ENCODE measurements at regions not wholly inside any gene's neighbourhood (a gene's known extent, or its start where the extent isn't known, plus 50 kb on each side); places are given as distances from the start of the nearest gene placed in this dataset.

DNA sequence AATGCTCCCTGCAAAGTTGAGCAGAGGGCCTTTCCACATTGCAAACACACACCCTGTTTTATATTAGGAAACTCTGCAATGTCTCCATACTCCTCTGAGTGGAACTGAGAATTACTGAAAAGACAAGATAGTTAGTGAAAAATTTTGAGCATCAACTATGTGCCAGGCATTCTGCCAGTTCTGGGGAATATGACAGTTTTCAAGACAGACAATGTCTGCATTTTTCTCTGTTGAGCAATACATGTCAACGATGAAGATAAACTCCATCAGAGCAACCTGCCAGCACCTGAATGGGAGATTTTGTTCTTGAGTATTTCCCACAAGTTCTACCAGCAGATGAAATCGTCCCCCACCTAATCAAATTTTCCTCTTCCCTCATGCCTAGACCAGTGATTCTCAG lies 203.4 kb upstream of the BMPER start:
- no peak for DNase-seq

DNA sequence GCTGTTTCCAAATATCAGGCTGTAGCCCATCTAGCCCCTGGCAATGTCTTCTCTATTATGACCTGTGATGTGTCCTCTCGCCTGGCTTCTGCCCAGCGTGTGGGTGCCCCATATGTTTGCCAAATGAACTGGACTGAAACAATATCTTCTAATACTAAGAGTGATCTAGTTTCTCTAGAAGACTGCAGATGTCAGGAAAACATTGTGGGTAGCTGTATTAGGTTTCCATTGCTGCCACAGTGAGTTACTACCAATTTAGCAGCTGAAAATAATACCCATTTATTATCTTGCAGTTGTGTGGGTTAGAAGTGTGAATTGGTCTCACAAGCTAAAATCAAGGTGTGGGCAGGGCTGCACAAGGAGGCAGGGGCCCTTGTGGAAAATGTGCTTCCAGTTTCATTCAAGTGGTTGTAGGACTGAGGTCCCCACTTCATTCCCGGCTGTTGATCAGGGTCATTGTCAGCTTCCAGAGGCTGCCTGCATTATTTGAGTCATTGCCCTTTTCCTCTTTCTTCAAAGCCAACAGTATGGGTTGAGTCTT lies 202.8 kb upstream of the BMPER start:
- DNase-seq = no peak

DNA sequence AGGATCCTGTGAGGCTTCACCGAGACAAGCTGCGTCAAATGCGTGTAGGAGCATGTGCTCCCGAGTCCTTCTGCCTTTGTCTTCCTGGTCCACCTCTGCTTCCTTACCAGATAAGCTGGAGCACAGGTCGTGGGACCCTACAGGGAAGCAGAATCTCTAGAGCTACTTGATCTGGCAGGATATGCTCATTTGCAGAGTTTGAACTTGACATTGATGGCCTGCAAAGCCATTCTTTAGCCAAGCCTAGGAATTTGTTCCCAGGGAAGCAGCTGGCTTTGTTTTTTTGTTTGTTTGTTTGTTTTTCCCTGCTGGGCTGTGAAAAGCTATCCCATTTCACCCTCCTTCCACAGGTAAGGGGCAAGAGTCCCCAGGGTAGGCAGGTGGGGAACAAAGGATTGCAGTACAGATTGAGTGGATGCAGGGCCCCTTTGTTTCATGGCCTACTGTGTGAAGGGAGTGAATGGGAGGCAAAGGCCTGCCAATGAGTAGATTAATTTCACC lies 200.0 kb upstream of the BMPER start:
- DNase-seq = no peak

DNA sequence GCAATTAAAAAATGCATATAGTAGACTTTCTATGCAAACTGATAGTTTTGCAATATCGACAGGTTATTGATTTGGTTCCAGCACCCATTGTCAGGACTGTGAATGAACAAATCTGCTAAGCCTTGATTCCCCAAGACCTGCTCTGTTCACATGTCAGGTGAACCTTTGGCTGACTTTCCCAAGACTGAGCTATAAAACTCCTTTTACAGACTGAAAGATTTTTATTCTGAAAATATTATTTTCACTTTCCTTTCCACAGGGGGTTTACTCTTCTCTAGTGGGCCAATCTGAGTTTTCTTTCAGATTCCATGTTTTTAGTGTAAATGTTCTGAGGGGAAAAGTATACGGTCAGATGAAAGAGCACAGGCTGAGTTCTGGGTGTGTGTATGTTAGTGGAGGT lies 199.2 kb upstream of the BMPER start:
- DNase-seq = no peak

DNA sequence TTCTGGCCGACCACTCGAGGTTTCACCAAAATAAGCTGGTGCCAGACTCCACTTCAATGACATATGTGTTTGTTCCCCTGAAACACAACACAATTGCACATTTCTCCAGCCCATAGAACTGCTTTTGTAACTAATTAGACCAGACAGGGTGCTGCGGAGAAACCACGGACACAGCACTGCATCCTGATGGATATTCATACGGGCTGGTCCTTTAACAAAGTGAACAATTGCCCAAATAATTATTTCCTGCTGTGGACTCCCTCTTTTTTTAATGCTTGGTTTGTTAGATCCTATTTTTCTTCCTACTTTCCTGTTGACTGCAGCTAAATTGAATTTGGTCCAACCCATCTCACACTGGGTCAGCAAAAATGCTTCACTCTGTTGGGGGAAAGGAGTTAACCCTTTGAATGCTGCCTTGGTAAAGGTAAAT lies 198.6 kb upstream of the BMPER start:
- DNase-seq = no peak

DNA sequence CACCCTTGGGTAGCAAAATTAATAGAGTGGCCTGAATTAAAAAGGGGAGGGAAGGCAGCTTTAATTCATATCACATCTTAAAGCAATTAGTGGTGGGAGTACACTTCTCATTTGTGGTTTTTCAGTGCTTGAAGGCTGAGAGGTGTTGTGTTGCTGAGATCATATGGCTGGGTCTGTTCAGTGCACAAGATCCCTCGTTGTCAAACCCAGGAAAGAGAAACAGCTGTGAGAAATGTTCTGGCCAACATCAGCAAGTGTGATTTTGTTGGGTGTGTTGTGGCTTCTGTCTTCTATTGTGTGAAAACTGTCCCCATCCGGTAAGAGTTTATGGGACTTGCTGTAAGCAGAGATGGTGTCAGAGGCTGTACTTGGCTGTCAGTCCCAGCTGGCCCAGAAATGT lies 197.9 kb upstream of the BMPER start:
- DNase-seq = no peak

DNA sequence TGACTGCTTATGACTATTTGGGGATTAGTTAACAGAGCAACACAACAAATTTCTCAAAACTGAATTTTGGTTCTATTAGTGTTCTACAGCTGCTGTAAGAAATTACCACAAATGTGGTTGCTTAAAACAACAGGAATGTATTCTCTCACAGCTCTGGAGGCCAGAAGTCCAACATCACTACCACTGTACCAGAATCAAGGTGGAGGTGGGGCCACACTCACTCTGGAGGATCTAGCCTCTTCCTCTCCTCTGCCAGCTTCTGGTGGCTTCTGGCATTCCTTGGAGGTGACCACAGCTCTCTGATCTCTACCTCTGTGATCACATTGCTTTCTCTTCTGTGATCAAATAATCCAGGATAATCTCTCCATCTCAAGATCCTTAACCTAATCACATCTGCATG lies 194.7 kb upstream of the BMPER start:
- DNase-seq = no peak

DNA sequence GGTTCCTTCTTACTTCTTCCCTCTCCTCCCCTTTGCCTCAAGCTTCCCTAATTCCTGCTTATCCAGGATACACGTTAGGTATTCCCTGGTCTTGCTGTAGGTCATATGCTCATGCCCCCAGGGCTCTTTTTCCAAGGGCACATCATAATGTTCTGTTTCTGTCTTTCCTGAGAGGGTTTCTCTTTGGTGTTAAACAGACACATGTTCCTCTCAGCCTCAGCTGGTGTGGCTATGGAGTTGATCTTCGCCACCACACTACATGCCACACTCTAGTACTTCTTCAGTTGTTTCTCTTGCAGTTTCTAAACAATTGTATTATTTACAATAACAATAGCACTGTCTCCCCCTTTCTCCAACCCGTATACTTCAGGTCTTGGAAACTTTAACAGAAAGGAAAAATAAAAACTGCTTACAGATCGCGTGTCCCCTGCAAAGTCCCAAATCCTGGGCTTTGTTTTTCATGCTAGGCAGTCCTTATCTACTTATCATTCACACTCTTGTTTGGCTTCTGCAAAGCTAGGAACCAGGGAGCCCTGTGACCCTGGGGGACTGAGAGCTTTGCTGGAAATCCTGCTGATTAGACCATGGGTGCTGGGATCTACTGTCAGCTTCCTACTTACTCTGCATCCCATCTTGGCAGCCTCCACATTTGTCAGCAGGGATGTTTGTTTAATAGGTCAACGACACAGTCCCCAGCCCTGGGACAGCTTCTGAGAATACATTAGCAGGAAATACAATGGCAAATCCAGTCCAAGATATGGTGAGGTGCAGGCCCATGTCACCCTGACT lies 193.9 kb upstream of the BMPER start:
- no peak for DNase-seq

DNA sequence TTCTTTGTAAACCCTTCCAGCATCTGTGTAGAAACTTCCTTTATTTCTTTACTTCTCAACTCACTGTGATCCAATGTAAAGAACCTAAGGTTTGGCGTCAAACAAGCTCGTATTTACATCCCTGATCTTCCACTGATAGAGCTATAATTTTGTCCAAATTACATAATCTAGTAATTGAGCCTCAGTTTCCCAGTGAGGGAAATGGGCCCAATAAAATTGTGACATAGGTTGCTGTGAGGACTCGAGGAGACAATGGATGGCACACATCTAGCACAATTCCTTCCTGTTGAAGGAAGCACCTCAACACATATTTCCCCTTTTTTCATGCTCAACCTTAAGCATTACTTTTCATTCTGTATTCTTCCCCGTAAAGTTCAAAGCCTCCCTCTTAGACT lies 193.3 kb upstream of the BMPER start:
- DNase-seq = no peak

DNA sequence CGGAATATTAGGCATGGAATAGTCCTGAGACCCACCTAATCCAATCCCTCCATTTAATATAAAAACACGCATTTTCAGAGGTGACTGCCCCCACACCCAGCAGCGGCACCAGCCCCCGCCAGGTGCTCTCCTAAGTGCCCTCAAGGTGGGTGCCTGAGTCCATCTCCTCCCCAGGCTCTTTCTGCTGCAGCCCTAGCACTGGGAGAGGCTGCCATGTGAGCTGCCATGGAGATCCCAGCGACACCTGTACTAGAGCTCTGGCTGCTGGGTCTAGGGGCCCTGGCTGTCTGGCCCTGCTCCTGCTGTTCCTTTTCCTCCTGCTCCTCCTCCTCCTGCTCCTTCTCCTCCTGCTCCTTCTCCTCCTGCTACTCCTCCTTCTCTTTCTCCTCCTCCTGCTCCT lies 191.1 kb upstream of the BMPER start:
- DNase-seq = no peak

DNA sequence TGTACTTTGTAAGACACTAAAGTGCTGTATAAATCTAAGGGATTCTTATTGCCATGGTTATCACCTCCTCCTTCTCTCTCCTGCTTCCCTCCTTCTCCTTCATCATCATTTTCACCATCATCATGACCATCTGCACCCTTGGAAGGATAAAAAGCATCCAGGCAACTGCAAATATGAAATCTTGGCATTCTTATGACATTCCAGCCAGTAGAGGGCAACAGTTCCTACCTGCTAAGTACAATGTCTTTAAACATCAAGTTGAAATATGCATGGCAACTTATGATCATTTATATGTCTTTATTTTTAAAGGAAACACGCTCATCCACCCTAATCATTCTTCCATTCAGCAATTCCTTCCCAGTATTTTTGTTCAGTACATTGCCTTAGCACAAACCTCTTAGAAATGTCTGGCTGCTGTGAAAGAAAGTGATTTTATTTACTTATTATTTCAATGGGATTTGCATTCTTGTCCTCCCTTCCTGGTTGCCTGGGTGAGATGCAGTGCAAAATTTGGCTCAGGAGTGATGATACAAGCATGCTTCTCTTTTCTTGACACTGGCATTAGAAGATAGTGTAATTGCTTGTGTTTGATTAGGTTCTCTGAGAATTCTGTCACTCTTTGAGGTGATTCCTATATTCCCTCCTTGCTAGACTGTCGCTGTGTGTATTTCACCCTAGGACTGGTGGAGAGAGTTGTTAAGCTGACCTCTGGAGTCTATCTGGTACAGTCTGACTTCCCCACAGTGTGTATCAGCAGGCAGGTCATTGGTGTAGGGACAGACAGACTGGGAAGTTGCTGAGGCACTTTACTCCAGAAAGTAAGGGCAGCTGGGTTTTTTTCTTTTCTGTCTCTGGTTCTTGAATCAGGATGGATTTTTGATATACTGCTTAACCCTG lies 188.5 kb upstream of the BMPER start:
- DNase-seq = no peak

DNA sequence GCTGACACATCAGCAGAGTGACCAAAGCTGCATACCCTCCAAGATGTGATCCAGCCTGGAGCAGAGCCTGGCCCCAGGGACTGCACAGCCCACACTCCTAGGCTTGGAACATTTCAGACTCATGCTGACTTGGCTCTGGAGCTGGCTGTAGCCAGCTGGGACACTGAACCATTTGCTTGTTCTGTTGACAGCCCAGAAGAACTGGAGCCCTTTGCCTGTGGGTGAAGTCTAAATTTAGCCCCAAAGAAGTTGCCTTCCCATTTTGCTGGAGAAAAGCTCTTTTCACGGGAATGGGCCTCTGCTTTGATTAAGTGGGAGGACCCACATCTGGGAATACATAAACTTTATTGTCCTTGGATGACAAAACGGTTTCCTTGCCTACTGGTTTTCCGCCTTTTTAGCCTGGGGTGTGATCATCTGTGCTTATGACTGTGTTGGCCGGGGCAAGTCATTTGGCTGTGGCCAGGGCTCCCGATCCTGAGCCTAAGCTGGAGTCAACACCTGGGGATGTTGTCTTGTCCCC lies 186.2 kb upstream of the BMPER start:
- no peak for DNase-seq

DNA sequence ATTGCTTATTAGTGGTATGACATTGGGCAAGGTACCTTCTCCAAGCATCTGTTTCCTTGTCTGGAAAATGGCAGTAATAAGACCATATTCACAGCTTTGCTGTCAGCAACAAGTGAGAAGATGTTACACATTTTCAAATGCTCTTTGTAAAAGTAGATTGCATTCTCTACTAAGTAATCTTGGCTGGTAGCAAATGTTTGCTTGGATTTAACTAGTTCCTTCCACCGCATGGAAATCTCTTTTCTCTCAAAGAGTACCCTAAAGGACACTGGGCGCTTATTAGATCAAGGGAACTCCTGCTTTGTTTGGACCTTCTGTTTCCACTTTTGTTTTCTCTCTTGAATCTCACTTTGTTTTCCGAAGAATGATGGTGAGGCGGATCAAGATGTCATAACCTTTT lies 185.2 kb upstream of the BMPER start:
- no peak for DNase-seq

DNA sequence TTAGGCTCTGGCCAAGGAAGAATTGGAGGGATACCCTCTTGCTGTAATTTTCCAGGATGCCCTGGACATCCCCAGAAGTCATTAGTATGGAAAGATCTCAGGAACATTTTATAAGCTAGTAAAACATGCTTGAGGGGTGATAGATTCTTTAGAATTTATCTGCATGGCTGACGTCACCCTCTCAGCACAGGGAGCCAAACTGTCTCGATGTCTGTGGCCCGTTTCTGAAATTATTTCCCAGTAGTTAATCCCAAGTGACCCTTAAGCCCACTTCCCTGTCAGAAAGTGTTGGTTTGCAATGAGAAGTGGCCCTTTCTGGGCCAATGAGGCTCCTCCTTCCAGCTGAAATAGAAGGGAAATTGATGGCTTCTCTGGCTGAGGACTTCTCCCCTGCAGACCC lies 184.5 kb upstream of the BMPER start:
- DNase-seq = no peak

DNA sequence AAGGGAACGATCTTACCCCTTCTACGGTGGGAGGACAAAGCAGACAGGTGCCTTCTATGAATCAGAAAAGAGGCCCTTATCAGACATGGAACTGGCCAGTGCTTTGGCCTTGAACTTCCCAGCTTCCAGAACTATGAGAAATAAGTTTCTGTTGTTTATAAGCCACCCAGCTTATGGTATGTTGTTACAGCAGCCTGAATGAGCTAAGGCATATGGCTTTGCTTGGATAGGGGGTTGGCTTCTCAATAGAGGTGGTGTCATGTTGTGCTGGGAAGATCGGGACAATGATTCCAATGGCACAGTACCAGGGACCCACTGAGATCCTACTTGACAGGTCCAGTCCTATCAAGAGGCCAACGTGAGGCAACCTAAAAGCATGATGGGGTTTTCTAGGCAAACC lies 183.4 kb upstream of the BMPER start:
- no peak for DNase-seq

DNA sequence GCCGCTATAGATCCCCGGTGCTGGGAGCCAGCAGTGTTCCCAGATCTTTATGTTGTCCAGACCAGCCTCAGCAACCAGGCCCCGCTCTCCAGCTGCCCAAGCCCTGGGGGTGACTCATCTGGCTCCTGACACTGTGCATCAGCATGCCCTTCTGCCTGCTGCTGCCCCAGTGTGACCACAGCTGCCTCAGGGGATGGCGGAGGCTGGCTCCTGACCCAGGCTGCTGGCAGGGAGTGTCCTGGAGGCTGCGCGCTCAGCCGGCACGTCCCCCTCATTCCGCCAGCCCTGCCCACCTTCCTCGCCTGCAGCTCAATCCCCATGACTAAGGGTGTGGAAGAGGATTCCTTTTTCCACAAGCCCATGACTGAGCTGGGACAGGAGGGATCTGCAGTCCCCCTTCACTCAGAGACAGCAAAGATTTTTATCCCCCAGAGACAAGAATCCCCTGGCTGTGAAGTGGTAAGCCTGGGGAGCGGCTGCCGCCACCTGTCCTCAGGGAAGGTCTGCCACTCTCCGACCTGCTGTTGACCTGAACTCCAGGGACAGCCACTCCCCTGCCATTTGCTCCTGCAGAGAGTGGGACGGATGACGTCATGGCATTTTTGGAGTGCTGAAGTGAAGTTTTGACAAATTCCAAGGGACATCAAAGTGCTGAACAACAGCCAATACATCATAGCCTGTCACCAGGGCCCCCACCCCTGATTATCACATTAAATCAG lies 182.8 kb upstream of the BMPER start:
- no peak for DNase-seq

DNA sequence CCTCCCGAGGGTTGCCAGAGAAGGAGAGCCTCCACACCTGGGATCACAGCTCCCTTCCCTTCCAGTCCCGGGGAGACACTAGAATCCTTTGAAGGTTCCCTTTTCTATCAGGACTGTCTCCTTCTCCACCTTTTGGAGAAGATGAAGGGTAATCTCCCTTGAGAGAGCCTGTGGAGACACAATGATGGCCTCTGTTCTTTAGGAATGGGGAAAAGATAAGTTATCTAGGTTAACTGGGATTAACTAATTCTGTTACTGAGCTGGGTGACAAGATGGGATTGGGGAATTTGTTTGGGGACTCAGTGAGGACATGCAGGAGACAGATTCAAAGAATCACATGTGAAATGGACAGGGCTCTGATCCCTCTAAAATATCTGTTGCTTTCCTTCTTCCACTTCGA lies 181.1 kb upstream of the BMPER start:
- DNase-seq = no peak

DNA sequence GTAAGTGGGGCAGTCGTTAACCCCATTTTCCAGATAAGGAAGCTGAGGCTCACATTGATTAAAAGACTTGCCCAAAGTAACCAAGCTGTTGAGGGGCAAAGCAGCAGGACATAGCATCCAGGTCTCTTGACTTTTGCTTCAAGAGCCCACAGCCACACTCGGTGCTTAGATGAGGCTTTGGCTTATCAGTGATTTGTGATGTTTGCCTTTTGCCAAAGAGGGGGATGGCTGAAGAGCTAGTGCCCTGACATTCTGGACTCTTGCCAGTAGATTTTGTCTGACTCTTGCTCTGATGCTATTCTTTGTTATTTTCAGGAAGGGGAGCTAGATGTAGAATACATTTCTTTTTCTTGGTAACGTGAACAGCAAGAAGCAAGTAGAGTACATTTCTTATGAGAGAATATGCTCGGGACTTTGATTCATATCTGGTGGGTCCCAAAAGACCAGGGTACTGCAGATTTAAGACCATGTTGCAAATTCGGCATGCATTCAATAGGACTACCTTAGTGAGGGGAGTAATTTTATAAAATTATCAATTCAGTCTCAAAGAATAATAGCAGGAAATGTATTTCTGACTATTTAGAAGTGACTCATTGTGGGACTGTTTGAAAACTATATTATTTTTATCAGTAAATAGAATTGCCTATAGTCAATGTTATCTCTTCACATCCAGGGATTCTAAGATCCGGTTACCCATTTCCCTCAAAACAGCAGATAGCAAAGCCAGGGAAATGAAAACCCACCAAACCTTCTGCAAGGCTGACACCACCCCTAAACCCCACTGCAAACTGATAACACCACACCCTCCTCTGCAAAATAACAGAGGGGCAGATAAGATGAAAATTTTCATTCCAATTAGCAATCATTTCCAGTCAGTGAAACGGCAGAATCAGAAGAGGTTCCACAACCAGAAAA lies 180.0 kb upstream of the BMPER start:
- DNase-seq = no peak

DNA sequence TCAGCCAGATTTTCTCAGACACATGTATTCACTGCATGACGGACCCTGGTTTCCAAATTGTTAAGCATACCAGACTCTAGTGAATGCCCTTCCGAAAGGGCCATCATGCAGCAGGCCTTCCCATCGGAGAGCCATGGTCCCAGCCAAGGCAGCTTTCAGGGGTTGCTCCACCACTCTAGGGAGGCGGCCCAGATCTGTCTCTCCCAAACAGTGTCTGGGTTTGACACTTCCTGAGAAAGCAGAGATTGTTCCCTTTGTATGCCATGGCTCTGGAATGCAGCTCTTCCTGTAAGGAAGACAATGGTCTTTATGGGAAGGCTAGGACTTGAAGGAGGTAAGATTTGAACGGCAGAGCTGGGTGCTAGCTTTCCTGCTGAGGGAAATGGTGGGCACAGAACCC lies 178.8 kb upstream of the BMPER start:
- DNase-seq = no peak

DNA sequence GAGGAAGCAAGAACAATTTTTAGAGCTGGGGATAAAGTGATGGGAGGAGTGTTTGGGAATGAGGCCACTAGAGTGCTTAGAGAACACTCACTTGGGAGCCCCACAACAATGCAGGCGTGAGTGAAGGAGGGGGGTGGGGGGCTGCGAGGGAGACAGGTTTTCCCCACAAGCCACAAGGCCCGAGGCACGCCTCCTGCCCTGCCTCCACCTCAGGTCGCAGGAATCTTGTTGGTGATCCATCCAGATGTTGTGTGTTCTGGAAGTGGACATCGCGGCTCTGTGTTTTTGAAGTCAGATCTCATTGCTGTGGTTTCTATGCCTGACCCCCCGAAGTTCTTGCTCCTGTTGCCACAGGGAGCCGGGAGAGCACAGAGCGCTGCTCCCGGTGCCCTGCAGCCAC lies 178.0 kb upstream of the BMPER start:
- no peak for DNase-seq

DNA sequence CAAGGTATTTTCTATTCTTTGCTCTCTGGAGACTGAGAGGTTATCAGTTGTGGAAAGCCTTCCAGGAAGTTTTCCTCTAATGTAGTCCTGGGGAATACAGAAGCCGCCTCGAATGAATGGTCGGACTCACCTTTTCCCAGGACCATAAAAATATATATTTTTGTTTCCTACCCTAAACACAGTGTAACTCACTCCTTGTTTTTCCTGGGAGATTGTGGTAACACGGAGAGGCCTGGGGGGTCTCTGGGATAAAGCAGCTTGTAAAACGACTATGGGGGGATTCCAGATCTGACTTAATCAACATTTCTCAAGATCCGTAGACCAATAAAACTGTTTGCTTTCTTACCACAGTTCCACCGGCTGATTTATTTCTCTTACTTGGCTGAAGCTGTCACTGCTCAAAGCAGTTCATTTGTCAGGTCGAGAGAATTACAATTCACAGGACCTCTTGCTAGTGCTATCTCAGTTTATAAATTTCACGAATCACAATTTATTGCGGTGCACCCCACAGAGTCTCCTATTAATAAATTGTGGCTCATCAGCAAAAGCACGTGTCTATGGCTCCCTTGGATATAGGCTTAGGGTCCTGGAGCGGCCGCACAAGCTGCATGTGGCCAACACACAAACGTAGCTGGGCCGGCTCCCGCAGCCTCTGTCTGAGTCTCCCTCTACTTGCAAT lies 176.3 kb upstream of the BMPER start:
- no peak for DNase-seq

Data from NCI-H2171 (cell line).